ENCODE measurements at regions not wholly inside any gene's neighbourhood (a gene's known extent, or its start where the extent isn't known, plus 50 kb on each side); places are given as distances from the start of the nearest gene placed in this dataset.

- no peak overlapping the region for H3K4me3 ChIP-seq (ENCODE audit: low read depth, low read length)
- peak; percentile 31 for DNase-seq (ENCODE audit: low read depth)
- TF ChIP-seq POLR2A (IDR thresholded peaks at IDR 0.05; ENCODE audit: extremely low read depth, insufficient read length) (no peak), CTCF (IDR thresholded peaks at IDR 0.05; ENCODE audit: low read depth, low read length) (no peak), MYC (IDR thresholded peaks at IDR 0.05; ENCODE audit: low read depth, low read length) (no peak), MAX (IDR thresholded peaks at IDR 0.05; ENCODE audit: low read depth, low read length) (no peak)
Measured at GRCh38 chr17:36824678-36825101, 112.6 kb upstream of the LHX1 start.

GRCh38 chr17:36825113-36825512 is 112.2 kb upstream of the LHX1 start:
- no peak for DNase-seq (ENCODE audit: low read depth)
- TF ChIP-seq POLR2A (IDR thresholded peaks at IDR 0.05; ENCODE audit: extremely low read depth, insufficient read length) (no peak), MAX (IDR thresholded peaks at IDR 0.05; ENCODE audit: low read depth, low read length) (no peak), CTCF (IDR thresholded peaks at IDR 0.05; ENCODE audit: low read depth, low read length) (no peak), MYC (IDR thresholded peaks at IDR 0.05; ENCODE audit: low read depth, low read length) (no peak)
- H3K4me3 ChIP-seq (ENCODE audit: low read depth, low read length): no peak overlapping the region

- DNase-seq (ENCODE audit: low read depth): no peak
- TF ChIP-seq MYC (IDR thresholded peaks at IDR 0.05; ENCODE audit: low read depth, low read length) (no peak), MAX (IDR thresholded peaks at IDR 0.05; ENCODE audit: low read depth, low read length) (no peak), CTCF (IDR thresholded peaks at IDR 0.05; ENCODE audit: low read depth, low read length) (no peak), POLR2A (IDR thresholded peaks at IDR 0.05; ENCODE audit: extremely low read depth, insufficient read length) (no peak)
Measured at GRCh38 chr17:36825521-36825920, 111.8 kb upstream of the LHX1 start.

GRCh38 chr17:36825951-36826350 is 111.3 kb upstream of the LHX1 start:
- DNase-seq (ENCODE audit: low read depth): no peak
- H3K4me3 ChIP-seq (ENCODE audit: low read depth, low read length): no peak overlapping the region
- TF ChIP-seq POLR2A (IDR thresholded peaks at IDR 0.05; ENCODE audit: extremely low read depth, insufficient read length) (no peak), MAX (IDR thresholded peaks at IDR 0.05; ENCODE audit: low read depth, low read length) (no peak), MYC (IDR thresholded peaks at IDR 0.05; ENCODE audit: low read depth, low read length) (no peak), CTCF (IDR thresholded peaks at IDR 0.05; ENCODE audit: low read depth, low read length) (no peak)

More at GRCh38 chr17:36825521-36825920, 111.8 kb upstream of the LHX1 start:
- H3K4me3 ChIP-seq (ENCODE audit: low read depth, low read length): no peak overlapping the region

GRCh38 chr17:36827081-36827480 is 110.2 kb upstream of the LHX1 start:
- no peak for DNase-seq (ENCODE audit: low read depth)
- TF ChIP-seq CTCF (IDR thresholded peaks at IDR 0.05; ENCODE audit: low read depth, low read length) (no peak), POLR2A (IDR thresholded peaks at IDR 0.05; ENCODE audit: extremely low read depth, insufficient read length) (no peak), MAX (IDR thresholded peaks at IDR 0.05; ENCODE audit: low read depth, low read length) (no peak), MYC (IDR thresholded peaks at IDR 0.05; ENCODE audit: low read depth, low read length) (no peak)
- no peak overlapping the region for H3K4me3 ChIP-seq (ENCODE audit: low read depth, low read length)

- TF ChIP-seq CTCF (IDR thresholded peaks at IDR 0.05; ENCODE audit: low read depth, low read length) (no peak), POLR2A (IDR thresholded peaks at IDR 0.05; ENCODE audit: extremely low read depth, insufficient read length) (no peak), MYC (IDR thresholded peaks at IDR 0.05; ENCODE audit: low read depth, low read length) (no peak), MAX (IDR thresholded peaks at IDR 0.05; ENCODE audit: low read depth, low read length) (no peak)
- DNase-seq (ENCODE audit: low read depth): no peak
- no peak overlapping the region for H3K4me3 ChIP-seq (ENCODE audit: low read depth, low read length)
Measured at GRCh38 chr17:36829676-36830075, 107.6 kb upstream of the LHX1 start.

Measured in NB4 (cell line).